BE2C (cell line): ENCODE measurements at regions not wholly inside any gene's neighbourhood (a gene's known extent, or its start where the extent isn't known, plus 50 kb on each side); places are given as distances from the start of the nearest gene placed in this dataset.

Experiments used
- DNase-seq: peaks from one replicate; pipeline ENCODE4 v3.0.0-alpha.2; 2020
- H3K27me3 ChIP-seq: fragments of 250-450 bp; sonication (Bioruptor Pico); 2 replicates; pipeline ENCODE4 v1.5.1; 2020; ENCODE audit warnings: mild to moderate bottlenecking
- H3K36me3 ChIP-seq: fragments of 250-450 bp; sonication (Bioruptor Pico); 2 replicates; pipeline ENCODE4 v1.5.1; 2020; ENCODE audit warnings: mild to moderate bottlenecking
- H3K4me1 ChIP-seq: fragments of 250-450 bp; sonication (Bioruptor Pico); 2 replicates; pipeline ENCODE4 v1.5.1; 2020
- H3K4me3 ChIP-seq: 2 replicates; pipeline ENCODE4 v1.5.1; 2011; ENCODE audit warnings: low read depth, low read length
- H3K9me3 ChIP-seq: fragments of 250-450 bp; sonication (Bioruptor Pico); 2 replicates; pipeline ENCODE4 v1.5.1; 2020
- CTCF ChIP-seq: IDR thresholded peaks from 2 replicates; pipeline ENCODE4 v1.5.1; 2012; ENCODE audit warnings: mild to moderate bottlenecking, low read depth, low read length

- DNase-seq = no peak
- no peak overlapping the region for H3K4me3 ChIP-seq
- H3K36me3 ChIP-seq = no peaks in the 10 kb centered on the region
- no peaks in the 10 kb centered on the region for H3K4me1 ChIP-seq
- H3K9me3 ChIP-seq = no peaks in the 10 kb centered on the region
- no peaks in the 10 kb centered on the region for H3K27me3 ChIP-seq
- no peak for TF ChIP-seq CTCF
Measured at GRCh38 chr3:10766049-10766705, 49.9 kb upstream of the SLC6A11 start.
